GM20000 (cell line): ENCODE measurements at regions not wholly inside any gene's neighbourhood (a gene's known extent, or its start where the extent isn't known, plus 50 kb on each side); places are given as distances from the start of the nearest gene placed in this dataset.

Source experiments
- DNase-seq: peaks from one replicate; pipeline ENCODE4 v3.0.0; 2012; ENCODE audit warnings: low spot score
- CTCF ChIP-seq: IDR thresholded peaks from 2 replicates; pipeline ENCODE4 v1.5.1; 2012; ENCODE audit warnings: mild to moderate bottlenecking, control low read depth; ENCODE audit errors: extremely low read depth, missing control alignments

DNA sequence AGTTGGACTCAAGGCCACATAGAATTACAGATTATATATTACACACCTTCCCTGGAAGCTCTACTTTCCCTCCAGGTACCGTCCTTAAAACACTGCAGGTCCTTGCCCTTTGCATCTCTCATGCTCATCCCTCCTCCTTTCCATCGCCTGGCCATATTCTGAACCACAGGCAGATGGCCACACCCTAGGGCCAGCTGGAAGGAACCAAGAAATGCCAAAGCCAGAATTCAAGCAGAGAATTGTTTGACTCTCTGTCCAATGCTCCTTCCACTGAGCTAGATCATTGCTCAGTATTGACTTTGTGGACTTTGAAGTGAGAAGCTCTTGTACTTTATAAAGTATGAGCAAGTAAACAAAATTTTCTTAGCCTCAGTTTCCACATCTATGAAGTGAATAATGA is 170.3 kb upstream of the SLC24A5 start:
- no peak for TF ChIP-seq CTCF

GRCh38 chr15:47951781-47952180 is 169.0 kb upstream of the SLC24A5 start:
- DNase-seq, result no peak
- TF ChIP-seq CTCF, result no peak

More for the DNA sequence above, 170.3 kb upstream of the SLC24A5 start:
- no peak for DNase-seq

GRCh38 chr15:47954196-47954595 is 166.6 kb upstream of the SLC24A5 start:
- TF ChIP-seq CTCF, result no peak
- no peak for DNase-seq

DNA sequence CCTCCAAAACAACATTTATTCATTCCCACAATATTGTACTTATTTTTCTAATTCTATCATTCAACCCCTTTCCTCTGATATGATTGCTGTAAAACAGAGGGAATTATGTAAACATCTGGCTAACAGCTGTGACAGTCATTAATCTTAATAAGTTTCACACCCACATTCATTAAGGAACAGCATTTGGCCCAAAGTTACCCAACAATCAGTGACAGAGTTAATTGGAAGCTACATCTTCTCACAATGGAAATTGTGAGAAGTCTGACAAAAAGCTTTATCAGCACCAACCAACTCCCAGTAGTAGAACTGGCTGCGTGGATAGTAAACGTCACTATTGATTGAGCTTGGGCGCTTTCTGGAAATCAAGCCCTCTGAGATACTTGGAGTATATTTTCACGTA is 165.8 kb upstream of the SLC24A5 start:
- no peak for DNase-seq
- no peak for TF ChIP-seq CTCF

GRCh38 chr15:47959617-47960413 is 161.0 kb upstream of the SLC24A5 start:
- no peak for TF ChIP-seq CTCF
- no peak for DNase-seq

- TF ChIP-seq CTCF, result no peak
- DNase-seq, result peak; percentile 62
Observed at GRCh38 chr15:47961401-47962090, 159.2 kb upstream of the SLC24A5 start.

DNA sequence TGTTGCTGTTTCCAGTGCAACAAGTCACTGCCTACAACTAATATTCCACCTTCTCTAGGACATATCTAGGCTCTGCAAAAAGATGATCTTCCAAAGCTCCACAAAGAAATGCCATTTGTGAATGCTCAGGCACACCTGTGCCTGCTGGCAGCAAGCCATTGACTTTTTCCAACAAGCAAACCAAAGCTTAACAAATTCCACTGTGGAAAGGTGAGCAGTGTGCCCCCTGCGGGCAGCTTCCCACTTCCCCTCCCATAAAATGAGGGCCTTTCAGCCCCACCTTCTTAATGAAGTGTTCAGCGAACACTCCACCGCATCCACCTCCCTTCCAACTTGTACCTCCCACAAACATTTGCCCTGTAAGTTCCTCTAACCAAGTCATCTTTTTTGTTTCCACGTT is 157.5 kb upstream of the SLC24A5 start:
- DNase-seq, result no peak
- no peak for TF ChIP-seq CTCF
